Thyroid gland (tissue), 4 donors: ENCODE measurements at regions not wholly inside any gene's neighbourhood (a gene's known extent, or its start where the extent isn't known, plus 50 kb on each side); places are given as distances from the start of the nearest gene placed in this dataset.

Source experiments
- DNase-seq, 2 donors: peaks; one replicate each; pipeline ENCODE4 v3.0.0-alpha.2; 2019
- H3K27ac ChIP-seq, 3 donors: fragments of 200-600 bp; sonication (generic); 1 replicate in 2 of 3; 2 replicates in 1 of 3; pipeline ENCODE4 v1.5.1; 2016 to 2019; ENCODE audit warnings: mild to moderate bottlenecking in 1 of 3, moderate library complexity in 1 of 3
- H3K27me3 ChIP-seq: fragments of 200-600 bp; sonication (generic); one replicate; pipeline ENCODE4 v1.5.1; 2019
- H3K36me3 ChIP-seq, 2 donors: fragments of 200-600 bp; sonication (generic); one replicate each; pipeline ENCODE4 v1.5.1; 2016 to 2019
- H3K4me1 ChIP-seq, 2 donors: fragments of 200-600 bp; sonication (generic); one replicate each; pipeline ENCODE4 v1.5.1; 2017 to 2019
- H3K4me3 ChIP-seq, 3 donors: fragments of 200-600 bp; sonication (generic); replicated peaks in 1 of 3; 1 replicate in 2 of 3; 2 replicates in 1 of 3; pipeline ENCODE4 v1.5.1; 2016; ENCODE audit warnings: mild to moderate bottlenecking in 1 of 3
- H3K9me3 ChIP-seq: fragments of 200-600 bp; sonication (generic); one replicate; pipeline ENCODE4 v1.5.1; 2017
- POLR2A ChIP-seq, 2 donors: fragments of 450-650 bp; IDR thresholded peaks; one replicate each; pipeline ENCODE4 v1.6.1; 2017; ENCODE audit warnings: antibody characterized with exemption in 2 of 2, mild to moderate bottlenecking in 2 of 2, moderate library complexity in 1 of 2
- WGBS, 2 donors: methylation state at CpG; one replicate each; pipeline ENCODE4 v1.1.5; 2017; 5-methylcytosine and 5-hydroxymethylcytosine counted together
- intact Hi-C: fragments of 100-400 bp; cut with DNase I; formaldehyde crosslinking; loops from one replicate; pipeline ENCODE4 v1.15.1; 2023
- TF ChIP-seq, protein P1 (sequence below), 6 experiments: fragments of 200-600 bp in 3 of 6; fragments of 450-650 bp in 3 of 6; sonication (generic) in 3 of 6; IDR thresholded peaks; one replicate each; pipeline ENCODE4 v1.5.1; 2016 to 2019; ENCODE audit warnings: antibody characterized with exemption in 6 of 6, mild to moderate bottlenecking in 2 of 6, inconsistent platforms in 1 of 6, moderate library complexity in 1 of 6

DNA sequence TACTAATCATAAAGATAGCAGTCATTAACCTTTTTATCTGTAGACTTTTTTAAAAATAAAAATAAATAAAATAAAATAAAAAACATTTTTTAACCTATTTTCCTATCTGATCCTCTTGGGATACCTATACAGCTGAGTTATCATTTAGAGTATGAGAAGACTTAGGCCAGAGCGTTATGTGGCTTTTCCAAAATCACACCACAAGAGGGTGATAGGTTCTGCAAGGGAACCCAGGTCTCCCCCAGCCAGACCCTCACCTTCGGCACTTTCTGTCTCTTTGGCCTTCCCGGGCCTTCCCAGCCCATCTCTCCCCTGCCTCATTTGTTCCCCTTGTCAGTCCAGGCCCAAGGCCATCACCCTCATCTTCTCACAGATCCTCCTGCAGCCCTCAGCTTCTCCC lies 311.7 kb downstream of the SMAD2 start:
- 90 to 94% methylated on average over 3 of the region's 3 CpGs for WGBS, 2 donors
- no peak overlapping the region for H3K4me3 ChIP-seq
- peaks cover 0 to 4% of the 10 kb centered on the region in 2 donors for H3K4me1 ChIP-seq
- no peaks in the 10 kb centered on the region for H3K27me3 ChIP-seq
- no peaks in the 10 kb centered on the region for H3K36me3 ChIP-seq
- H3K9me3 ChIP-seq = no peaks in the 10 kb centered on the region
- TF ChIP-seq, protein P1, sequence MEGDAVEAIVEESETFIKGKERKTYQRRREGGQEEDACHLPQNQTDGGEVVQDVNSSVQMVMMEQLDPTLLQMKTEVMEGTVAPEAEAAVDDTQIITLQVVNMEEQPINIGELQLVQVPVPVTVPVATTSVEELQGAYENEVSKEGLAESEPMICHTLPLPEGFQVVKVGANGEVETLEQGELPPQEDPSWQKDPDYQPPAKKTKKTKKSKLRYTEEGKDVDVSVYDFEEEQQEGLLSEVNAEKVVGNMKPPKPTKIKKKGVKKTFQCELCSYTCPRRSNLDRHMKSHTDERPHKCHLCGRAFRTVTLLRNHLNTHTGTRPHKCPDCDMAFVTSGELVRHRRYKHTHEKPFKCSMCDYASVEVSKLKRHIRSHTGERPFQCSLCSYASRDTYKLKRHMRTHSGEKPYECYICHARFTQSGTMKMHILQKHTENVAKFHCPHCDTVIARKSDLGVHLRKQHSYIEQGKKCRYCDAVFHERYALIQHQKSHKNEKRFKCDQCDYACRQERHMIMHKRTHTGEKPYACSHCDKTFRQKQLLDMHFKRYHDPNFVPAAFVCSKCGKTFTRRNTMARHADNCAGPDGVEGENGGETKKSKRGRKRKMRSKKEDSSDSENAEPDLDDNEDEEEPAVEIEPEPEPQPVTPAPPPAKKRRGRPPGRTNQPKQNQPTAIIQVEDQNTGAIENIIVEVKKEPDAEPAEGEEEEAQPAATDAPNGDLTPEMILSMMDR (IDR thresholded peaks at IDR 0.05) = no peak
- TF ChIP-seq POLR2A (IDR thresholded peaks at IDR 0.05) = no peak
- no peak for DNase-seq
- intact Hi-C loops = no loop called here
- no peak overlapping the region for H3K27ac ChIP-seq

DNA sequence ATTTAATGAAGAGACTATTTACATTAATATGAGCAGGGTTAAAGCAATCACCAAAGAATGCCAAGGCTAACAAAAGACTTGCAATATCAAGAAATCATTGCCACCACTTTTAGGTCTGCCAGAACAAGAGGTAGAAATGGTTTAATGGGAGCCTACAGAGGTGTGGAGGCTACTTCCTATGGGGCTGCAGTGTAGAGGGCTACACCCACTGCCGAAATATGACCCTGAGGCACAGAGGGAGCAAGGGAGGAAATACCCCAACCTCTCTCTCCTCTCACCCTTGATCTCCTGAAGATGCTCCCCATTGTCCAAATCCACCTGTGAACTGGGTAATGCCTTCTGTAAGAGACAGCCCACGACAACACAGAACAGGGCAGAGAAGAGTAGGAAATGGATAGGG lies 315.4 kb downstream of the SMAD2 start:
- Histone ChIP-seq H3K4me1 (peaks cover 0 to 4% of the 10 kb centered on the region in 2 donors), H3K4me3 (no peak overlapping the region), H3K27me3 (no peaks in the 10 kb centered on the region), H3K36me3 (no peaks in the 10 kb centered on the region), H3K9me3 (no peaks in the 10 kb centered on the region), H3K27ac (no peak overlapping the region)
- WGBS, 2 donors = 84 to 90% methylated on average over 2 of the region's 2 CpGs
- TF ChIP-seq POLR2A (IDR thresholded peaks at IDR 0.05) = no peak
- TF ChIP-seq, protein P1 (IDR thresholded peaks at IDR 0.05) = no peak
- intact Hi-C loops = no loop called here
- no peak for DNase-seq

DNA sequence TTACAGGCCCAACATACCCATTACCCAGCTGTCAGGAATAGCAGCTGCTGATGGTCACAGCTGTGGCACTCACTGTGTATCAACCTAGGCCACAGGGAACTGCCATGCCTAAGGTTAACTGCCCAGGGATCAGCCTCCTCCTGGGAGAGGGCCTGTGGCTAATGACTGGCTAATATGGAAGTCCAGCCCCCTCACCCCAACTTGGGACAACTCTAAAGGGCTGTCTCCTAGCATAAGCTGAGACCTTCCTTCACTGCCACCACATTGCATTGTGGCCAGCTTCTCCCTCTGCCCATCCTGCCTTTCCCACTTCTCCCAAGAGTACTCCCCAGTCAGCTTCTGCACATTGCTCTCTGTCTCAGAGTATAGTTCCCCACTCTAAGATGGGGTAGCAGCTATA lies 316.5 kb downstream of the SMAD2 start:
- Histone ChIP-seq H3K9me3 (no peaks in the 10 kb centered on the region), H3K4me3 (no peak overlapping the region), H3K27me3 (no peaks in the 10 kb centered on the region), H3K27ac (no peak overlapping the region), H3K4me1 (peaks cover 0 to 4% of the 10 kb centered on the region in 2 donors), H3K36me3 (no peaks in the 10 kb centered on the region)
- intact Hi-C loops = no loop called here
- no peak for TF ChIP-seq POLR2A (IDR thresholded peaks at IDR 0.05)
- no peak for DNase-seq

DNA sequence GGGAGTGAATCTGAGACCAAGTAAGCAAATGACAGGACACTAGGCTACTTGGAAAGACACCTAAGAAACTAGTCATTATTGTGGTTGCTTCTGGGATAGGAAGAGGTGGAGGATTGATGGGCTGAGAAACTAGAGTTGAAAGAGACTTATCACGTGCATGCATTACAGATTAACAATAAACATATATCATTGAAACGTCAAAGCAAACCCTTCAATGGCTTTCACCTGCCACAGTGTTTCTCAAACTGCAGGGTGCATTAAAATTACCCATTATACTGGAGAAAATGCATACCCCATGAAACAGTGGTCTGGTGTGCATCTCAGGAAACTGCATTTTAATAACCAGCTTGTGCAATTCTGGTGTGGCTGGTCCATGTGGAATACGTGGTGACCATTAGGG lies 318.8 kb downstream of the SMAD2 start:
- intact Hi-C loops = no loop called here
- H3K27me3 ChIP-seq = no peaks in the 10 kb centered on the region
- H3K4me3 ChIP-seq = no peak overlapping the region
- no peak for TF ChIP-seq POLR2A (IDR thresholded peaks at IDR 0.05)
- TF ChIP-seq, protein P1 (IDR thresholded peaks at IDR 0.05) = no peak
- no peaks in the 10 kb centered on the region for H3K9me3 ChIP-seq
- DNase-seq = no peak
- H3K4me1 ChIP-seq = peaks cover 0 to 4% of the 10 kb centered on the region in 2 donors
- WGBS, 2 donors = 51 to 56% methylated on average over 3 of the region's 3 CpGs
- no peak overlapping the region for H3K27ac ChIP-seq
- no peaks in the 10 kb centered on the region for H3K36me3 ChIP-seq

DNA sequence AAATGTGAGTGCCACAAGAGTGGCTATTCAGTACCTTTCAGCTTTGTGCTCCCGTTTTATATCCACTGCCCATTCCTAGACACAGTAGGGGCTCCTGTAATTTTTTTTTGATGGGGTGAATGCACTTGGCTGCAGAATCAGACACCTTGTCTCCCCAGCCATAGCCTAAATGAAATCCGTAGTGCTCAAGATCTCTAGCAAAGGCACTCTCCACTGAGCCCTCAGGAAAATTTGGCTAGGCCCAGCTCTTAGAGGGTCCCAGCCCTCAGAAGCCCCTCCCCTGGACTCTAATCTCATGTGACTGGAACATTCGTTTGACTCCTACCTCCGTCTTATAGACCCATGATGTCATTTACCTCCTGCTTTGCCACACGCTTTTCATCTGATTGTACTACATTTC lies 323.9 kb downstream of the SMAD2 start:
- H3K4me1 ChIP-seq = peaks cover 12 to 23% of the 10 kb centered on the region in 2 donors
- WGBS, 2 donors = 85 to 86% methylated on average over 5 of the region's 5 CpGs
- H3K27ac ChIP-seq = peak overlapping the region in 2 of 3 donors; percentile 8 to 9
- H3K27me3 ChIP-seq = no peaks in the 10 kb centered on the region
- H3K4me3 ChIP-seq = no peak overlapping the region
- no peak for TF ChIP-seq POLR2A (IDR thresholded peaks at IDR 0.05)
- TF ChIP-seq, protein P1 (IDR thresholded peaks at IDR 0.05) = no peak
- H3K9me3 ChIP-seq = no peaks in the 10 kb centered on the region
- no peaks in the 10 kb centered on the region for H3K36me3 ChIP-seq
- intact Hi-C loops = no loop called here
- DNase-seq = no peak

DNA sequence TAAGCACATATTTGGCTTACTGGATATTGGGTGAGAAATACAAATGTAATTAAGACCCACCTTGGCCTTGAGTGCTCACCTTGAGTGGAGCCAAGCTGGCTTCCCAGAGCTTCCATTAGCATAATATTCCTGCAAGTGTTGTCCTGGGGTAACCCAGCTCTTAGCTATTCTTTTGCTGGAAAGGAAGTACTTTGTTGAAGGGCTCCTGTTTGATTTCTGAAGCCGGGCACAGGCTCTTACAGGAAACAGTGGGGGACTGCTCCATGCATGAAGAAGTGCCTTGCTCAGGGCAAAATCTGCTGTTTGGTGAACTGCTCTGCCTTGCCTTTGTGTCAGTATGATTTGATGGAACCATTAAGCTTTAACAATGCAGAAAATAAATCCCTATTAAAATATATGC lies 325.4 kb downstream of the SMAD2 start:
- WGBS, 2 donors = 6 to 7% methylated on average over 1 of the region's 1 CpG
- no peaks in the 10 kb centered on the region for H3K27me3 ChIP-seq
- H3K4me1 ChIP-seq = peaks cover 12 to 23% of the 10 kb centered on the region in 2 donors
- H3K4me3 ChIP-seq = no peak overlapping the region
- no peak for TF ChIP-seq POLR2A (IDR thresholded peaks at IDR 0.05)
- TF ChIP-seq, protein P1 (IDR thresholded peaks at IDR 0.05) = no peak
- peak overlapping the region in 2 of 3 donors; percentile 7 to 47 for H3K27ac ChIP-seq
- no peaks in the 10 kb centered on the region for H3K9me3 ChIP-seq
- intact Hi-C loops = no loop called here
- H3K36me3 ChIP-seq = no peaks in the 10 kb centered on the region
- DNase-seq = peak; percentile 65 to 73
